Neural cell (in vitro differentiated cells): ENCODE measurements at regions not wholly inside any gene's neighbourhood (a gene's known extent, or its start where the extent isn't known, plus 50 kb on each side); places are given as distances from the start of the nearest gene placed in this dataset.

Experiments
- H2AFZ ChIP-seq: fragments of 200-600, 300-800 bp; sonication (generic), shearing (Covaris generic); 2 replicates; pipeline ENCODE4 v1.6.0; 2014; ENCODE audit warnings: low read depth, mild to moderate bottlenecking, antibody characterized with exemption, low read length, moderate library complexity
- H3F3A ChIP-seq: fragments of 200-600 bp; shearing (Covaris generic); 2 replicates; pipeline ENCODE4 v1.6.1; 2016; ENCODE audit warnings: mild to moderate bottlenecking, moderate library complexity, mixed read lengths, antibody characterized with exemption, low read length; ENCODE audit not compliant: insufficient read depth, poor library complexity, severe bottlenecking
- H3K27ac ChIP-seq: fragments of 200-600, 300-800 bp; sonication (generic), shearing (Covaris generic); 2 replicates; pipeline ENCODE4 v1.5.1; 2014; ENCODE audit warnings: mild to moderate bottlenecking, low read length, moderate library complexity
- H3K27me3 ChIP-seq: fragments of 300-800, 200-600 bp; sonication (generic), shearing (Covaris generic); 2 replicates; pipeline ENCODE4 v1.6.0; 2014; ENCODE audit warnings: mild to moderate bottlenecking, low read depth, low read length, moderate library complexity; ENCODE audit not compliant: insufficient read depth
- H3K36me3 ChIP-seq: fragments of 300-800, 200-600 bp; sonication (generic), shearing (Covaris generic); 2 replicates; pipeline ENCODE4 v1.5.1; 2014; ENCODE audit warnings: mild to moderate bottlenecking, antibody characterized with exemption, low read length, moderate library complexity; ENCODE audit not compliant: insufficient read depth
- H3K4me2 ChIP-seq: fragments of 300-800, 200-600 bp; sonication (generic), shearing (Covaris generic); 2 replicates; pipeline ENCODE4 v1.6.0; 2014; ENCODE audit warnings: mild to moderate bottlenecking, low read length
- H3K4me3 ChIP-seq: fragments of 300-800, 200-600 bp; sonication (generic), shearing (Covaris generic); 2 replicates; pipeline ENCODE4 v1.5.1; 2014; ENCODE audit warnings: mild to moderate bottlenecking, low read length, moderate library complexity
- H3K79me2 ChIP-seq: fragments of 200-600 bp; shearing (Covaris generic); replicated peaks from 2 replicates; pipeline ENCODE4 v1.6.0; 2014; ENCODE audit warnings: mild to moderate bottlenecking, low read length, moderate library complexity; ENCODE audit not compliant: insufficient read depth
- H3K9ac ChIP-seq: fragments of 300-800, 200-600 bp; sonication (generic), shearing (Covaris generic); 2 replicates; pipeline ENCODE4 v1.6.1; 2016; ENCODE audit warnings: mild to moderate bottlenecking, low read length, mixed read lengths
- H3K9me2 ChIP-seq: fragments of 200-600 bp; shearing (Covaris generic); 2 replicates; pipeline ENCODE4 v1.6.1; 2016; ENCODE audit warnings: mild to moderate bottlenecking, low read length, mixed read lengths; ENCODE audit not compliant: insufficient read depth
- H3K9me3 ChIP-seq: fragments of 200-600, 300-800 bp; sonication (generic), shearing (Covaris generic); 2 replicates; pipeline ENCODE4 v1.6.1; 2016; ENCODE audit warnings: mild to moderate bottlenecking, mixed run types, low read length, moderate library complexity, mixed read lengths
- H4K20me1 ChIP-seq: fragments of 200-600 bp; shearing (Covaris generic); 2 replicates; pipeline ENCODE4 v1.6.1; 2016; ENCODE audit warnings: mild to moderate bottlenecking, mixed run types; ENCODE audit not compliant: insufficient read depth
- EP300 ChIP-seq: fragments of 450-650 bp; conservative IDR thresholded peaks from 2 replicates; pipeline ENCODE4 v1.6.1; 2014; ENCODE audit warnings: antibody characterized with exemption, mild to moderate bottlenecking, moderate library complexity; ENCODE audit not compliant: poor library complexity, severe bottlenecking
- EZH2 ChIP-seq: fragments of 200-600, 300-800 bp; shearing (Covaris generic), sonication (generic); IDR thresholded peaks from 2 replicates; pipeline ENCODE4 v1.6.1; 2014; ENCODE audit warnings: antibody characterized with exemption, low read length, borderline replicate concordance, mild to moderate bottlenecking; ENCODE audit not compliant: insufficient read depth, poor library complexity, severe bottlenecking
- MXI1 ChIP-seq: fragments of 450-650 bp; conservative IDR thresholded peaks from 2 replicates; pipeline ENCODE4 v1.6.1; 2014; ENCODE audit warnings: antibody characterized with exemption, mild to moderate bottlenecking; ENCODE audit not compliant: poor library complexity, severe bottlenecking
- POLR2AphosphoS5 ChIP-seq: IDR thresholded peaks from 2 replicates; pipeline ENCODE4 v1.6.1; 2012
- RAD21 ChIP-seq: fragments of 450-650 bp; conservative IDR thresholded peaks from 2 replicates; pipeline ENCODE4 v1.6.1; 2014; ENCODE audit warnings: antibody characterized with exemption, mild to moderate bottlenecking, moderate library complexity
- SMC3 ChIP-seq: fragments of 450-650 bp; conservative IDR thresholded peaks from 2 replicates; pipeline ENCODE4 v1.6.1; 2014; ENCODE audit warnings: antibody characterized with exemption, mild to moderate bottlenecking, moderate library complexity; ENCODE audit not compliant: poor library complexity
- TAF1 ChIP-seq: IDR thresholded peaks from 2 replicates; pipeline ENCODE4 v1.6.1; 2012; ENCODE audit warnings: low read depth
- TF ChIP-seq, protein P1 (sequence below): fragments of 450-650 bp; IDR thresholded peaks from 2 replicates; pipeline ENCODE4 v1.5.1; 2014; ENCODE audit warnings: antibody characterized with exemption, mild to moderate bottlenecking, moderate library complexity; ENCODE audit not compliant: poor library complexity, severe bottlenecking
- TF ChIP-seq, protein P2 (sequence below): IDR thresholded peaks from 2 replicates; pipeline ENCODE4 v1.6.1; 2012; ENCODE audit warnings: borderline replicate concordance

DNA sequence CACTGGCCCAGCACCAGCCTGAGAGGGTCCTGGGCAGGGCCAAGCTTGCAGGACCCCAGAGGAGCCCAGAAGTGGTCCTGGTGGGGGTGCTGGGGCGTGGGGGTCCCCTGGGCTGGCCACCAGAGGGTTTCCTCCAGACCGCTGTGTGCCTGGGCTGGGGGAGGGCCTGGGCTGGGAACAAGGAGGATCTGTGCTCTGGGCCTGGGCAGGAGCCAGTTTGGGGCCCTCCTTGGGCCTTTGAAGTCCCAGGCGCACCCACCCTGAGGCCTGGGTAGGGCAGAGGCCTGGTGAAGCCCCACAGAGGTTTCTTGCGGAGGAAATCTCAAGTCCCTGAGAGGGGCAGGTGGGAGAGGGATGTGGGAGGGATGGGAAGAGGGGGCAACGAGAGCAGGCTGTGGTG is 63.4 kb upstream of the GPC1 start:
- Histone ChIP-seq H3F3A (no peaks in the 10 kb centered on the region), H3K9ac (no peak overlapping the region), H3K9me2 (no peaks in the 10 kb centered on the region), H3K4me3 (no peak overlapping the region), H3K27ac (no peak overlapping the region), H3K36me3 (no peaks in the 10 kb centered on the region), H3K79me2 (no peaks in the 10 kb centered on the region), H2AFZ (no peak overlapping the region), H3K4me2 (no peak overlapping the region), H4K20me1 (no peaks in the 10 kb centered on the region), H3K9me3 (no peaks in the 10 kb centered on the region), H3K27me3 (no peaks in the 10 kb centered on the region)
- TF ChIP-seq EZH2 = no peak
- no peak for TF ChIP-seq EP300

DNA sequence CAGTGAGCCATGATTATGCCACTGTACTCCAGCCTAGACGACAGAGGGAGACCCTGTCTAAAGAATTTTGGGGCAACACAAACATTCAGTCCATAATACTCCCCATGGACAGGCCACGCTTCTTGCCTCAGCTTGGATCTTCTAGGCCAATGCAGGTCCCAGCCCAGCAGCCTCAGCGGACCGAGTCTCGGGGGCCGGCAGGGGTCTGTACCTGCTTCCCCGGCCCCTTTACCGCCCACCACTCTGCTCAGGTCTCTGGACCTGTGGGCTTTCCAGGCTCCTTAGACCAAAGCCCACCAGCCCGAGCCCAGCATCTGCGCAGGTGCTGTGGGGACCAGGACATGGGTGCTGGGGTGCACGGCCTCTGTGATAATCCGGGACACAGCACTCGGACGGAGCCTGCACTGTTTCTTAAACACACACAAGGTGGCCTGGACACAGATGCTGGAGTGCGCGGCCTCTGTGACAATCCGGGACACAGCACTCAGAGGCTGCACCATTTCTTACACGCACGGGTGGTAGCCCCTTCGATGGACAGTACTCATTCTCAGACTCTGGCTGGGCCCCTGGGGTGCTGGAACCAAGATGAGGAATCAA is 62.1 kb upstream of the GPC1 start:
- Histone ChIP-seq H3K4me3 (no peak overlapping the region), H4K20me1 (no peaks in the 10 kb centered on the region), H3K9me3 (no peaks in the 10 kb centered on the region), H3F3A (no peaks in the 10 kb centered on the region), H3K27ac (no peak overlapping the region), H3K79me2 (no peaks in the 10 kb centered on the region), H3K27me3 (no peaks in the 10 kb centered on the region), H2AFZ (no peak overlapping the region), H3K9ac (no peak overlapping the region), H3K36me3 (no peaks in the 10 kb centered on the region), H3K9me2 (no peaks in the 10 kb centered on the region), H3K4me2 (no peak overlapping the region)
- TF ChIP-seq RAD21 (no peak), MXI1 (no peak), EP300 (no peak), EZH2 (no peak), POLR2AphosphoS5 (no peak)
- TF ChIP-seq, protein P1, sequence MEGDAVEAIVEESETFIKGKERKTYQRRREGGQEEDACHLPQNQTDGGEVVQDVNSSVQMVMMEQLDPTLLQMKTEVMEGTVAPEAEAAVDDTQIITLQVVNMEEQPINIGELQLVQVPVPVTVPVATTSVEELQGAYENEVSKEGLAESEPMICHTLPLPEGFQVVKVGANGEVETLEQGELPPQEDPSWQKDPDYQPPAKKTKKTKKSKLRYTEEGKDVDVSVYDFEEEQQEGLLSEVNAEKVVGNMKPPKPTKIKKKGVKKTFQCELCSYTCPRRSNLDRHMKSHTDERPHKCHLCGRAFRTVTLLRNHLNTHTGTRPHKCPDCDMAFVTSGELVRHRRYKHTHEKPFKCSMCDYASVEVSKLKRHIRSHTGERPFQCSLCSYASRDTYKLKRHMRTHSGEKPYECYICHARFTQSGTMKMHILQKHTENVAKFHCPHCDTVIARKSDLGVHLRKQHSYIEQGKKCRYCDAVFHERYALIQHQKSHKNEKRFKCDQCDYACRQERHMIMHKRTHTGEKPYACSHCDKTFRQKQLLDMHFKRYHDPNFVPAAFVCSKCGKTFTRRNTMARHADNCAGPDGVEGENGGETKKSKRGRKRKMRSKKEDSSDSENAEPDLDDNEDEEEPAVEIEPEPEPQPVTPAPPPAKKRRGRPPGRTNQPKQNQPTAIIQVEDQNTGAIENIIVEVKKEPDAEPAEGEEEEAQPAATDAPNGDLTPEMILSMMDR = no peak

DNA sequence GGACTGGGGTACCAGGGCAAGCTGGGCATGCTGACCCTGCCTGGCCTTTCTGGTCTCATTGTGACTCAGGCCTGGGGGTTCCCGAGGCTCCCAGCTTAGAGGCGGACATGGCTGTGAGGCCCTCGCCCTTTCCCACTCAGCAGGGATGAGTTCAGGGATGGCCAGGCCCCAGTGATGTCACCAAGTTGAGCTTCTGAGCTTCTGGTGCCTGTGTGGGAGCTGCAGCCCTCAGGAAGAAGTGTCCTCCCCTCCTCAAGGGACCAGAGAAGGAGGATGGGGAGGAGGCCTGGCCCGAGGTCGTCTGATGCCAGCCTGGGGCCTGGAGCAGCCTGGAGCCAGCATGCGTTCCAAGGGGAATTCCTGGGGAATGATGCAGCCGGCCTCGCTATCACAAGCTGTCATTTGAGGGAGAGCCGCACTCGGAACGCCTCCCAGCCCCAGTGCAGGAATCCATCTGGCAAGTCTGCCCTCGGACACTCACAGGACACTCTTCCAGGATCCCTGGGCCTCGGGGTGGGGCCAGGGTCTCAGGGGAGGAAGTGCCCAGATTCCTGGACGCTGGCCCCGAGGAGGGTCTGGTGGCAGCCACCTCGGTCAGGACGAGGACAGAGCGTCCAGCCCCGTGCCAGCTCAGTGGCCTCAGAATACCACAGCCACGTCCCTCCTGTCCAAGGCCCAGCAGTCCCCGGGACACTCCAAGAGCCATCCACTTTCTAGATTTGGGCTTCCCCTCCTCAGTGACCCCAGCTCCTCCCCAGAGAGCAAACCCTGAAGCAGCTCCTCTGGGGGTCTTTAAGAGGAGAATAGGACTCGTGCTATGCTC is 61.2 kb upstream of the GPC1 start:
- Histone ChIP-seq H3K4me2 (no peak overlapping the region), H3K9me2 (no peaks in the 10 kb centered on the region), H2AFZ (no peak overlapping the region), H3K27ac (no peak overlapping the region), H3F3A (no peaks in the 10 kb centered on the region), H3K9ac (no peak overlapping the region), H3K27me3 (no peaks in the 10 kb centered on the region), H3K4me3 (no peak overlapping the region), H3K9me3 (no peaks in the 10 kb centered on the region), H4K20me1 (no peaks in the 10 kb centered on the region), H3K79me2 (no peaks in the 10 kb centered on the region), H3K36me3 (no peaks in the 10 kb centered on the region)
- TF ChIP-seq POLR2AphosphoS5 (no peak), TAF1 (no peak), MXI1 (no peak), RAD21 (no peak), EP300 (no peak), EZH2 (no peak), SMC3 (no peak)
- TF ChIP-seq, protein P2, sequence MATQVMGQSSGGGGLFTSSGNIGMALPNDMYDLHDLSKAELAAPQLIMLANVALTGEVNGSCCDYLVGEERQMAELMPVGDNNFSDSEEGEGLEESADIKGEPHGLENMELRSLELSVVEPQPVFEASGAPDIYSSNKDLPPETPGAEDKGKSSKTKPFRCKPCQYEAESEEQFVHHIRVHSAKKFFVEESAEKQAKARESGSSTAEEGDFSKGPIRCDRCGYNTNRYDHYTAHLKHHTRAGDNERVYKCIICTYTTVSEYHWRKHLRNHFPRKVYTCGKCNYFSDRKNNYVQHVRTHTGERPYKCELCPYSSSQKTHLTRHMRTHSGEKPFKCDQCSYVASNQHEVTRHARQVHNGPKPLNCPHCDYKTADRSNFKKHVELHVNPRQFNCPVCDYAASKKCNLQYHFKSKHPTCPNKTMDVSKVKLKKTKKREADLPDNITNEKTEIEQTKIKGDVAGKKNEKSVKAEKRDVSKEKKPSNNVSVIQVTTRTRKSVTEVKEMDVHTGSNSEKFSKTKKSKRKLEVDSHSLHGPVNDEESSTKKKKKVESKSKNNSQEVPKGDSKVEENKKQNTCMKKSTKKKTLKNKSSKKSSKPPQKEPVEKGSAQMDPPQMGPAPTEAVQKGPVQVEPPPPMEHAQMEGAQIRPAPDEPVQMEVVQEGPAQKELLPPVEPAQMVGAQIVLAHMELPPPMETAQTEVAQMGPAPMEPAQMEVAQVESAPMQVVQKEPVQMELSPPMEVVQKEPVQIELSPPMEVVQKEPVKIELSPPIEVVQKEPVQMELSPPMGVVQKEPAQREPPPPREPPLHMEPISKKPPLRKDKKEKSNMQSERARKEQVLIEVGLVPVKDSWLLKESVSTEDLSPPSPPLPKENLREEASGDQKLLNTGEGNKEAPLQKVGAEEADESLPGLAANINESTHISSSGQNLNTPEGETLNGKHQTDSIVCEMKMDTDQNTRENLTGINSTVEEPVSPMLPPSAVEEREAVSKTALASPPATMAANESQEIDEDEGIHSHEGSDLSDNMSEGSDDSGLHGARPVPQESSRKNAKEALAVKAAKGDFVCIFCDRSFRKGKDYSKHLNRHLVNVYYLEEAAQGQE = no peak
- TF ChIP-seq, protein P1 = no peak
